H9 (cell line): ENCODE measurements at regions not wholly inside any gene's neighbourhood (a gene's known extent, or its start where the extent isn't known, plus 50 kb on each side); places are given as distances from the start of the nearest gene placed in this dataset.

Experiments used
- DNase-seq: peaks from one replicate; pipeline ENCODE4 v3.0.0-alpha.2; 2017
- H2AFZ ChIP-seq: one replicate; pipeline ENCODE4 v1.6.1; 2013; ENCODE audit warnings: mild to moderate bottlenecking, low read length, control low read depth, moderate library complexity
- H2AK5ac ChIP-seq: 2 replicates; pipeline ENCODE4 v1.6.1; 2013; ENCODE audit warnings: low read length, control low read depth, mixed read lengths; ENCODE audit not compliant: insufficient read length
- H2BK120ac ChIP-seq: one replicate; pipeline ENCODE4 v1.6.1; 2013; ENCODE audit warnings: low read depth, mild to moderate bottlenecking, low read length, control low read depth, inconsistent platforms; ENCODE audit not compliant: poor library complexity, severe bottlenecking
- H2BK12ac ChIP-seq: 2 replicates; pipeline ENCODE4 v1.6.1; 2013; ENCODE audit warnings: low read length, control low read depth, mixed read lengths, low read depth; ENCODE audit not compliant: insufficient read length
- H2BK15ac ChIP-seq: 2 replicates; pipeline ENCODE4 v1.6.1; 2013; ENCODE audit warnings: low read depth, low read length, control low read depth
- H2BK20ac ChIP-seq: one replicate; pipeline ENCODE4 v1.6.1; 2013; ENCODE audit warnings: low read depth, mild to moderate bottlenecking, low read length, control low read depth, inconsistent platforms; ENCODE audit not compliant: poor library complexity, severe bottlenecking
- H2BK5ac ChIP-seq: 2 replicates; pipeline ENCODE4 v1.6.1; 2013; ENCODE audit warnings: low read length, control low read depth, mixed read lengths; ENCODE audit not compliant: insufficient read length
- H3K14ac ChIP-seq: 2 replicates; pipeline ENCODE4 v1.6.1; 2013; ENCODE audit warnings: low read length, control low read depth; ENCODE audit not compliant: insufficient read depth
- H3K18ac ChIP-seq: 2 replicates; pipeline ENCODE4 v1.6.1; 2013; ENCODE audit warnings: low read depth, mild to moderate bottlenecking, mixed read lengths, low read length, control low read depth; ENCODE audit not compliant: insufficient read length
- H3K23ac ChIP-seq: 2 replicates; pipeline ENCODE4 v1.6.1; 2013; ENCODE audit warnings: low read length, control low read depth, mixed read lengths, low read depth; ENCODE audit not compliant: insufficient read length
- H3K23me2 ChIP-seq: 2 replicates; pipeline ENCODE4 v1.6.1; 2013; ENCODE audit warnings: low read depth, mild to moderate bottlenecking, mixed read lengths, low read length, control low read depth; ENCODE audit not compliant: insufficient read length, poor library complexity, severe bottlenecking
- H3K27ac ChIP-seq: 2 replicates; pipeline ENCODE4 v1.5.1; 2013; ENCODE audit warnings: low read length, control low read depth, mixed read lengths, low read depth; ENCODE audit not compliant: insufficient read length
- H3K27me3 ChIP-seq: 2 replicates; pipeline ENCODE4 v1.6.1; 2013; ENCODE audit warnings: low read length, control low read depth, inconsistent platforms; ENCODE audit not compliant: insufficient read depth
- H3K4ac ChIP-seq: 2 replicates; pipeline ENCODE4 v1.6.1; 2013; ENCODE audit warnings: low read depth, mild to moderate bottlenecking, control low read depth, inconsistent platforms, low read length, moderate library complexity
- H3K4me1 ChIP-seq: 2 replicates; pipeline ENCODE4 v1.6.1; 2013; ENCODE audit warnings: low read length, control low read depth, inconsistent platforms; ENCODE audit not compliant: insufficient read depth
- H3K4me2 ChIP-seq: 2 replicates; pipeline ENCODE4 v1.6.1; 2013; ENCODE audit warnings: low read length, control low read depth, mixed read lengths; ENCODE audit not compliant: insufficient read length, insufficient read depth
- H3K56ac ChIP-seq: 2 replicates; pipeline ENCODE4 v1.6.1; 2013; ENCODE audit warnings: low read depth, mild to moderate bottlenecking, mixed read lengths, low read length, control low read depth; ENCODE audit not compliant: insufficient read length
- H3K79me1 ChIP-seq: 2 replicates; pipeline ENCODE4 v1.6.1; 2013; ENCODE audit warnings: low read depth, mild to moderate bottlenecking, moderate library complexity, low read length, control low read depth, inconsistent platforms; ENCODE audit not compliant: insufficient read depth, poor library complexity, severe bottlenecking
- H3K79me2 ChIP-seq: 2 replicates; pipeline ENCODE4 v1.6.1; 2013; ENCODE audit warnings: low read length, control low read depth, inconsistent platforms; ENCODE audit not compliant: insufficient read depth
- H3K9ac ChIP-seq: 2 replicates; pipeline ENCODE4 v1.6.1; 2013; ENCODE audit warnings: low read length, control low read depth, mixed read lengths; ENCODE audit not compliant: insufficient read length; ENCODE audit errors: extremely low read depth
- H3K9me3 ChIP-seq: one replicate; pipeline ENCODE4 v1.6.1; 2013; ENCODE audit warnings: low read depth, low read length, inconsistent platforms; ENCODE audit not compliant: control insufficient read depth
- H3T11ph ChIP-seq: one replicate; pipeline ENCODE4 v1.6.1; 2013; ENCODE audit warnings: mild to moderate bottlenecking, low read length, control low read depth, inconsistent platforms
- H4K20me1 ChIP-seq: one replicate; pipeline ENCODE4 v1.6.1; 2013; ENCODE audit not compliant: control insufficient read depth, insufficient read length, insufficient read depth
- H4K5ac ChIP-seq: 2 replicates; pipeline ENCODE4 v1.6.1; 2013; ENCODE audit warnings: low read depth, mild to moderate bottlenecking, mixed read lengths, low read length, control low read depth; ENCODE audit not compliant: insufficient read length
- H4K8ac ChIP-seq: replicated peaks from 2 replicates; pipeline ENCODE4 v1.6.1; 2013; ENCODE audit warnings: low read length, control low read depth, mixed read lengths, low read depth; ENCODE audit not compliant: insufficient read length
- H4K91ac ChIP-seq: 2 replicates; pipeline ENCODE4 v1.6.1; 2013; ENCODE audit warnings: low read depth, mild to moderate bottlenecking, moderate library complexity, mixed read lengths, low read length, control low read depth; ENCODE audit not compliant: insufficient read length
- H3K27ac Mint-ChIP-seq, 3 experiments: 2 replicates in 2 of 3; 3 replicates in 1 of 3; pipeline ENCODE4 v1.8.0; 2020 to 2021; ENCODE audit warnings: mixed read lengths in 3 of 3, mild to moderate bottlenecking in 1 of 3, moderate library complexity in 1 of 3
- H3K27me3 Mint-ChIP-seq: 2 replicates; pipeline ENCODE4 v1.8.0; 2021; ENCODE audit warnings: low read depth, mild to moderate bottlenecking, moderate library complexity, mixed read lengths
- H3K36me3 Mint-ChIP-seq, 3 experiments: 2 replicates in 2 of 3; 3 replicates in 1 of 3; pipeline ENCODE4 v1.8.0; 2020 to 2021; ENCODE audit warnings: low read depth in 3 of 3, mixed read lengths in 3 of 3; ENCODE audit not compliant: insufficient read depth in 1 of 3
- H3K4me1 Mint-ChIP-seq, 2 experiments: 2 replicates each; pipeline ENCODE4 v1.8.0; 2020; ENCODE audit warnings: mixed read lengths in 2 of 2
- H3K4me3 Mint-ChIP-seq, 2 experiments: 2 replicates in 1 of 2; 3 replicates in 1 of 2; pipeline ENCODE4 v1.8.0; 2020 to 2021; ENCODE audit warnings: mild to moderate bottlenecking in 2 of 2, mixed read lengths in 2 of 2, moderate library complexity in 1 of 2
- H3K9me3 Mint-ChIP-seq, 2 experiments: 2 replicates in 1 of 2; 3 replicates in 1 of 2; pipeline ENCODE4 v1.8.0; 2020; ENCODE audit warnings: mild to moderate bottlenecking in 2 of 2, mixed read lengths in 2 of 2, moderate library complexity in 1 of 2
- TF ChIP-seq, protein P1 (sequence below): fragments of 200-600 bp; sonication (generic); conservative IDR thresholded peaks from 3 replicates; pipeline ENCODE4 v1.8.0; 2021; ENCODE audit warnings: antibody characterized with exemption, mild to moderate bottlenecking

DNA sequence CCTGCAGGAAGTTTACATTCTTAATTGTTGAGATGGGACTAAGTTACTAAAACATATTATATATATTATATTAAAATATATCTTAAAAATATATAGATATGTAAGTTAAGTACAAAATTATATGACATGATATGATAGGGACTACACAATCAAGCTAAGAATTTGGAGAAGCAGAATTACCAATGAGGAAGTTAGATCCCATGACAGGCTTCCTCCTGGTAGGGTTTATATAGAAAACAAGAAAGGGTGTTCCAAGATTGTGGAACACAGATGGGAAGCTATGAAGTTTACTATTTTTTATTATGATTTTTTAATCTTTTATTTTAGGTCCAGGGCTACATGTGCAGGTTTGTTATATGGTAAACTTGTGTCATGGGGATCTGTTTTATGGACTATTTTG, 260.8 kb upstream of the ZFHX3 start:
- Histone ChIP-seq H3K79me1 (no peaks in the 10 kb centered on the region), H3K9me3 (no peaks in the 10 kb centered on the region), H4K5ac (no peak overlapping the region), H2AFZ (no peak overlapping the region), H3K23me2 (no peaks in the 10 kb centered on the region), H2BK5ac (no peak overlapping the region), H2BK15ac (no peak overlapping the region), H3T11ph (no peak overlapping the region), H2AK5ac (no peak overlapping the region), H3K9ac (no peak overlapping the region), H3K14ac (no peak overlapping the region), H3K4me2 (no peak overlapping the region), H3K4me1 (no peaks in the 10 kb centered on the region; the same call in 1 of the 2 replicates), H3K23ac (no peak overlapping the region), H3K56ac (no peak overlapping the region), H3K27ac (no peak overlapping the region), H4K20me1 (no peaks in the 10 kb centered on the region), H3K79me2 (no peaks in the 10 kb centered on the region), H2BK120ac (no peak overlapping the region), H3K4ac (no peak overlapping the region), H4K8ac (no peak overlapping the region), H3K18ac (no peak overlapping the region), H2BK12ac (no peak overlapping the region), H4K91ac (no peak overlapping the region), H2BK20ac (no peak overlapping the region), H3K27me3 (no peaks in the 10 kb centered on the region; the same call in 1 of the 2 replicates)
- H3K36me3 Mint-ChIP-seq: no peaks in the 10 kb centered on the region
- H3K4me3 Mint-ChIP-seq: no peak overlapping the region
- no peak for DNase-seq
- H3K9me3 Mint-ChIP-seq: no peaks in the 10 kb centered on the region
- H3K4me1 Mint-ChIP-seq: peaks cover 8 to 11% of the 10 kb centered on the region in 2 experiments
- TF ChIP-seq, protein P1, sequence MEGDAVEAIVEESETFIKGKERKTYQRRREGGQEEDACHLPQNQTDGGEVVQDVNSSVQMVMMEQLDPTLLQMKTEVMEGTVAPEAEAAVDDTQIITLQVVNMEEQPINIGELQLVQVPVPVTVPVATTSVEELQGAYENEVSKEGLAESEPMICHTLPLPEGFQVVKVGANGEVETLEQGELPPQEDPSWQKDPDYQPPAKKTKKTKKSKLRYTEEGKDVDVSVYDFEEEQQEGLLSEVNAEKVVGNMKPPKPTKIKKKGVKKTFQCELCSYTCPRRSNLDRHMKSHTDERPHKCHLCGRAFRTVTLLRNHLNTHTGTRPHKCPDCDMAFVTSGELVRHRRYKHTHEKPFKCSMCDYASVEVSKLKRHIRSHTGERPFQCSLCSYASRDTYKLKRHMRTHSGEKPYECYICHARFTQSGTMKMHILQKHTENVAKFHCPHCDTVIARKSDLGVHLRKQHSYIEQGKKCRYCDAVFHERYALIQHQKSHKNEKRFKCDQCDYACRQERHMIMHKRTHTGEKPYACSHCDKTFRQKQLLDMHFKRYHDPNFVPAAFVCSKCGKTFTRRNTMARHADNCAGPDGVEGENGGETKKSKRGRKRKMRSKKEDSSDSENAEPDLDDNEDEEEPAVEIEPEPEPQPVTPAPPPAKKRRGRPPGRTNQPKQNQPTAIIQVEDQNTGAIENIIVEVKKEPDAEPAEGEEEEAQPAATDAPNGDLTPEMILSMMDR: no peak
- H3K27ac Mint-ChIP-seq: no peak overlapping the region
- no peaks in the 10 kb centered on the region for H3K27me3 Mint-ChIP-seq
